ENCODE measurements at regions not wholly inside any gene's neighbourhood (a gene's known extent, or its start where the extent isn't known, plus 50 kb on each side); places are given as distances from the start of the nearest gene placed in this dataset.
"Not testable (repeated sequence)": the region's sequence is repeated elsewhere in the genome, so short reads cannot be mapped to it uniquely, and the experiment has no call there.

GRCh38 chr9:63912451-63912850 is 1372.6 kb downstream of the FOXD4L5 start:
- not testable (repeated sequence) for TF ChIP-seq CTCF (IDR thresholded peaks at IDR 0.05; ENCODE audit: poor library complexity, severe bottlenecking); EP300 (conservative IDR thresholded peaks at IDR 0.05; ENCODE audit: poor library complexity, severe bottlenecking); POLR2AphosphoS5 (IDR thresholded peaks at IDR 0.05); EZH2 (IDR thresholded peaks at IDR 0.05; ENCODE audit: borderline replicate concordance, insufficient read depth, low read length, poor library complexity, severe bottlenecking); REST (IDR thresholded peaks at IDR 0.05; ENCODE audit: borderline replicate concordance); MXI1 (conservative IDR thresholded peaks at IDR 0.05; ENCODE audit: poor library complexity, severe bottlenecking); TAF1 (IDR thresholded peaks at IDR 0.05; ENCODE audit: low read depth)
